ENCODE measurements at regions not wholly inside any gene's neighbourhood (a gene's known extent, or its start where the extent isn't known, plus 50 kb on each side); places are given as distances from the start of the nearest gene placed in this dataset.

- TF ChIP-seq EZH2phosphoT487 (IDR thresholded peaks at IDR 0.05; ENCODE audit: unreplicated experiment) (no peak), REST (IDR thresholded peaks at IDR 0.05; ENCODE audit: unreplicated experiment) (no peak), CTCF (conservative IDR thresholded peaks at IDR 0.05; ENCODE audit: low read depth in 2 of 2) (no peak)
Measured at GRCh38 chr3:111292117-111292516, 220.5 kb downstream of the NECTIN3 start.
